Activated T-helper 9 cell treated with anti-CD3 and anti-CD28 coated beads, Interleukin-2, amount 50 U/mL, for 16 hours (primary cell): ENCODE measurements at regions not wholly inside any gene's neighbourhood (a gene's known extent, or its start where the extent isn't known, plus 50 kb on each side); places are given as distances from the start of the nearest gene placed in this dataset.

Experiments
- DNase-seq: peaks from one replicate; pipeline ENCODE4 v3.0.0-alpha.2; 2020; ENCODE audit warnings: low read depth

- DNase-seq = no peak
Measured at GRCh38 chr9:29830821-29831220, 2257.5 kb upstream of the C9orf72 start.

DNA sequence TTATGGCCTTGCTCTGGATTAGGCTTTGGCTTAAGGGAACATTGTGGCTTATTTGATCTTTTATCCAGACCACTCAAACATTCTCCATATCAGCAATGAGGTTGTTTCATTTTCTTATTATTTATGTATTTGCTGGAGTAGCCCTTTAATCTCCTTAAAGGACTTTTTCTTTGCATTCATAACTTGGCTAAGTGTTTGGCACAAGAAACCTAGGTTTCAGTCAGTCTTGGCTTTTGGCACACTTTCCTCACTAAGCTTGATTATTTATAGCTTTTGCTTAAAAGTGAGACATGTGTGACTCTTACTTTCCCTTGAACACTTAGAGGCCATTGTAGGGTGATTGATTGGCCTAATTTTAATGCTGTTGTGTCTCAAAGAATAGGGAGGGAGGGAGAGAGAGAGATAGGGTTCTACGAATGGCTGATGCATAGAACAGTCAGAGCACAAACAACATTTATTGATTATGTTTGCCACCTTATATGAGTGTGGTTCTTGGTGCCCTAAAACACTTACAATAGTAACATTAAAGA, 2265.3 kb upstream of the C9orf72 start:
- no peak for DNase-seq

- no peak for DNase-seq
Measured at GRCh38 chr9:29844251-29844650, 2271.0 kb upstream of the C9orf72 start.

DNA sequence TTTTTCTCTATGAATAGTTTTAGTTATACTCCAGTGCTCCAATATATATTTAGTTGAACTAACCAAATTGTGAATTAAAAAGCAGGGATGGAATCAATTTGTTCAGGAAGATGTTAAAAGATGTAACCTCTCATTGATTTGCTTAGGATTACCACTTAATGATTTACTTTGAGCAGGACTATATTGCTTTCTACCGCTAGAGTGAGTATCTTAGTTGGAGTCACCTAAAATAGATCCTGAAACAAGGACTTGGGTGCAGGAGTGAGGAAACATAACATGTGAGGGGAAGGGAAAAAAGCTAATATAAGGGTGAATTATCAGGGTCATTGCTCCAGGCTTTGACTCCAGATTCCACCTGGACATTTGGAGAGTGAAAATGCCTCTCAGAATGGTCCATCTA, 2277.4 kb upstream of the C9orf72 start:
- no peak for DNase-seq

GRCh38 chr9:29861803-29862202, 2288.5 kb upstream of the C9orf72 start:
- DNase-seq = no peak

DNA sequence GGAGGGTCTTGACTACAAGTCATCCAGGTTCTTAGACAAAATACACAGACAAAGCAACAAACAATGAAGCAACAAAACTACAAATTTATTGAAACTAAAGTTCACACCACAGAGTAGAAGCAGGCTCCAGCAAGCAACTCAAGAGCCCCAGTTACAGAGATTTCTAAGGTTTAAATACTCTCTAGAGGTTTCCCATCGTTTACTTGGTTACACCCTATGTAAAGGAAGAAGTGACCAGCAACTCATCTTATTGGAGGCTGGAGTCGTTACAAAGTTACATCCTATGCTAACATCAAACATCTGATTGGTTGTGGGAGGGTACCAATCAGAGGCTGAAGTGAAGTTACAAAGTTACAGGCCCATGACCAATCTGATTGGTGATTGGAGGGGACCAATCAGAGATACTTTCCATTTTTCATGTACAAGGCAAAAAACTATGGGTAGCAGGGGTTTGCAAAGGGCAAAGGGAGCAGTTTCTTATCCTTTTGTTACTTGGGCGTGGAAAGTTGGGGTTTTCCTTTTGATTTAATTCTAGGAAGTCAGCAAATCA, 2292.6 kb upstream of the C9orf72 start:
- DNase-seq = no peak

GRCh38 chr9:29866556-29866955, 2293.3 kb upstream of the C9orf72 start:
- DNase-seq = no peak

- DNase-seq = no peak
Measured at GRCh38 chr9:29873579-29873978, 2300.3 kb upstream of the C9orf72 start.

- no peak for DNase-seq
Measured at GRCh38 chr9:29875547-29875946, 2302.3 kb upstream of the C9orf72 start.

GRCh38 chr9:29882767-29883166, 2309.5 kb upstream of the C9orf72 start:
- DNase-seq = no peak

- DNase-seq = no peak
Measured at GRCh38 chr9:29906065-29906464, 2332.8 kb upstream of the C9orf72 start.

DNA sequence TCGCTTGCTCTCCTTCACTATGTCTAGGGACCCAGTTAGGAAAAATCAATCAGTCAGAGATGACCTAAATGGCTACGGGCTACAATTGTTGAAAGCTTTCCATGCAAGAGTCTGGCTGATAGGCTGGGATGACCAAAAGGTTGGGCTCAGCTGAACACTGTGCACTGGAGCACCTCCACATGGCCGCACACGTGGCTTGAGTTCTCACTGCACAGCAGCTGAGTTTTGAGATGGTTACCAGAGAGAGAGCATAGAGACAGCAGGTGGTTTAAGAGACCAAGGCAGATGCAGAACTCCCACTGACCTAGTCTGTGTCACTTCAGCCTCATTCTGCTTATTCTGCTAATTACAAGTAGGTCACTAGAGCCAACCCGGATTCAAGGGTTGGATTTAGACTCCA, 2354.8 kb upstream of the C9orf72 start:
- no peak for DNase-seq

GRCh38 chr9:29939559-29939958, 2366.3 kb upstream of the C9orf72 start:
- DNase-seq = no peak

GRCh38 chr9:29945012-29945411, 2371.7 kb upstream of the C9orf72 start:
- no peak for DNase-seq

DNA sequence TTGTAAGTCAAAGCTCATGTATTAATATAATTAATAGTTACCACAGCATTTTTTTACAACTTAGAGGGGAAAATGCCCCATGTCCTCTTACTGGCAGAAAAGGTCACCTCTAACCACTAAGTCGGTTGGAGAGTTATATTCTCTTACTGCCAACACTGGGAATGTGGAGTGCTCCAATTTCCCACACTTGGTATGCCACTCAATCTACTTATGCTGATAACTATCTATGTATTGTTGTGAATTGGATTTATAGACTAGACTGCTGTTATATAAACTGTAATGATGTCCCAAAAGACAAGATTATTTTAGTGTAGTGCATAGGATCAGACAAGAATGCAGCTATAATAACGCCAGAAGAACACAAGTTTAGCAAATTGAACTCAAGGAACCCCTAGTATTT, 2385.2 kb upstream of the C9orf72 start:
- no peak for DNase-seq

- DNase-seq = no peak
Measured at GRCh38 chr9:29965834-29966233, 2392.6 kb upstream of the C9orf72 start.

- no peak for DNase-seq
Measured at GRCh38 chr9:29966247-29966646, 2393.0 kb upstream of the C9orf72 start.

DNA sequence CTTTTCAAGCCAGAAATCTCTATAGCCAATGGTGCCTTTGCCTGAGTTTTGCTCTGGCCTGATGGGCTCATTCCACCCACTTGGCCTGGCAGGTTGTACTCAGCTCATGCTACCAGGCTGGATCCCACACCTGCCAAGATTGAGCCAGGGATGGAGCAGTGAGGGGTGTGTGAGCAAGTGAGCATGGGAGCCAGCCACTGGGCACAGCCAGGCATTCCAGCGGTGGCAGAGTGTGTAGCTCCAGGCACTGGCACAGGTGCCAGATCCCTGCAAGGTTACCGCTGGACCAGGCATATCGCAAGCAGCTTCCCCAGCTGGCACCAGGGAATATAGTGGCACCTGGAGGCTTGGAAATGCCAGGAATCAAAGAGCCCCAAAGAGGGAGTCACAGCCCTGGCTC, 2395.6 kb upstream of the C9orf72 start:
- DNase-seq = no peak

- no peak for DNase-seq
Measured at GRCh38 chr9:29969408-29969807, 2396.1 kb upstream of the C9orf72 start.

- no peak for DNase-seq
Measured at GRCh38 chr9:29969856-29970647, 2396.8 kb upstream of the C9orf72 start.

DNA sequence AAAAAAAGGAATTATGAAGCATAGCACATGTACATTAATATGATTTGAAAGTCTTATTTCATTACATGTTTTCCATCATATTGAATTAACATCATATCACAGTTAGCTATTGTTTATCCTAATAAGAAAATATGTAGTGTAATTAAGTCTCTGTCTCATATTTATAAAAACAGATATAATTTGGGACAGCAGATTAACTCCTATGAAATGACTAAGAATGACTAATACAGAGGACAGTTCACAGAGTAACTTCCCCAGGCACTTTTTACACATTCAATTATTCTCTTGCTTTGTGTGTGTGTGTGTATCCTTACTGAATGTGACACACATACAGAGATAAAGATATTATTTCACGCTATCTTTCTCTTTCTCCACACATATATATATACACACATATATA, 2400.9 kb upstream of the C9orf72 start:
- DNase-seq = no peak

DNA sequence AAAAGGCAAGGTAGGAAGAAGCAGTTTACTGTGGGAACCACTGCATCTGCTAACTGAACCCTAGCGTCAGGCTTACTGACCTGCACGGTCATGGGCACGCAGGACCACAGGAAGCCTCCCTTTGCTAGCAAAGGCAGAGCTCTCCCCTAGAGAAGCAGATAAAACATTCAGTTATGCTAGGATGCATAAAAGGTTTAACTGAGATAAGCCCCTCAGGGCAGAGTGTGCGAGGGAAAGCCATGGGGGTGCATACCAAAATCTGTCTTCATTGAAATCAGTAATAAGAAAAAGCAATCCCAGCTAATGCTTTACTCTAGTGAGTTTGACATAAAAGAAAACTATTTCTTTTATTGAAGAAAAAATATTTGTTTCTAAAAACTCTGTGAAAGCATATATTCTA, 2403.7 kb upstream of the C9orf72 start:
- DNase-seq = no peak

- no peak for DNase-seq
Measured at GRCh38 chr9:29981013-29981412, 2403.4 kb upstream of the ACO1 start.

DNA sequence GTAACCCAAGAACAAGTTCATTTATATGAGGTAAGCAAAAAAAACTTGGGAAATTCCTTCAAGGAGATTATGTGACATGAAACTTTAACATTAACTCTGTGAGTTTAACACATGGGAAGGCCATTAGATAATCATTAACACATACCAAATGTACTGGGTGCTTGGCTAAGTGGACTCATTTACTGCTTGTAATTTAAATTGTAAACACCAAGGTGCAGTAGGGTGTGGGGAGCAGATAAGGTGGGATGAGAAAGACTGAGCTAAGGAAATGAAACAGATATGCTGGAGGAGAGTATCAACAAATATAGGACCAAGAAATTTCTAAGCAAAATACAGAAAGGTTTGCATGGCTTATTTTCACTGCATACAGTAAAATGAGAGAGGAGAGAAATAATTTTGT, 2384.8 kb upstream of the ACO1 start:
- DNase-seq = no peak
